ENCODE measurements at regions not wholly inside any gene's neighbourhood (a gene's known extent, or its start where the extent isn't known, plus 50 kb on each side); places are given as distances from the start of the nearest gene placed in this dataset.

DNA sequence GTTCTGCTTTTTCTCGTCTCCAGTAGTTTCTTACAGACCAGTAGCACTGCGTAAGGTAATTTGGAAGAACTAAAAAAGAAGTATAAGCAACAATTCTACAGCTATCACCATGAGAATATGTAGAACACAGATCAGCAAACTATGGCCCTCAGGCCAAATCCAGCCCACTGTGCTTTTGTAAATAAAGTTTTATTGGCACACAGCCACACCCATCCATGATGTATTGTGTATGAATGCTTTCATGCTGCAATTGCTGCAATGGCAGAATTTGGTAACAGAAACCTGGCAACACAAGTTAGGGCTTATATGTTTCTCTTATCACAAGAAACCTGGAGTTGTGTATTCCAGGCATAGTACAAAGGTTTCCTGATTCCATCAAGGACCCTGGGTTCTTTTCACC, 386.8 kb upstream of the TSHZ2 start:
- TF ChIP-seq, protein P1, sequence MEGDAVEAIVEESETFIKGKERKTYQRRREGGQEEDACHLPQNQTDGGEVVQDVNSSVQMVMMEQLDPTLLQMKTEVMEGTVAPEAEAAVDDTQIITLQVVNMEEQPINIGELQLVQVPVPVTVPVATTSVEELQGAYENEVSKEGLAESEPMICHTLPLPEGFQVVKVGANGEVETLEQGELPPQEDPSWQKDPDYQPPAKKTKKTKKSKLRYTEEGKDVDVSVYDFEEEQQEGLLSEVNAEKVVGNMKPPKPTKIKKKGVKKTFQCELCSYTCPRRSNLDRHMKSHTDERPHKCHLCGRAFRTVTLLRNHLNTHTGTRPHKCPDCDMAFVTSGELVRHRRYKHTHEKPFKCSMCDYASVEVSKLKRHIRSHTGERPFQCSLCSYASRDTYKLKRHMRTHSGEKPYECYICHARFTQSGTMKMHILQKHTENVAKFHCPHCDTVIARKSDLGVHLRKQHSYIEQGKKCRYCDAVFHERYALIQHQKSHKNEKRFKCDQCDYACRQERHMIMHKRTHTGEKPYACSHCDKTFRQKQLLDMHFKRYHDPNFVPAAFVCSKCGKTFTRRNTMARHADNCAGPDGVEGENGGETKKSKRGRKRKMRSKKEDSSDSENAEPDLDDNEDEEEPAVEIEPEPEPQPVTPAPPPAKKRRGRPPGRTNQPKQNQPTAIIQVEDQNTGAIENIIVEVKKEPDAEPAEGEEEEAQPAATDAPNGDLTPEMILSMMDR (conservative IDR thresholded peaks at IDR 0.05), result no peak
- no peak for TF ChIP-seq EZH2 (IDR thresholded peaks at IDR 0.05; ENCODE audit: low read depth)

Data from PC-9 (cell line).